LNCaP clone FGC (cell line): ENCODE measurements at regions not wholly inside any gene's neighbourhood (a gene's known extent, or its start where the extent isn't known, plus 50 kb on each side); places are given as distances from the start of the nearest gene placed in this dataset.

Experiments
- DNase-seq: peaks from one replicate; pipeline ENCODE4 v3.0.0-alpha.2; 2011; ENCODE audit warnings: low read depth
- H3K4me3 ChIP-seq: 2 replicates; pipeline ENCODE4 v1.5.1; 2011; ENCODE audit warnings: mild to moderate bottlenecking, low read depth, low read length, control low read depth
- CTCF ChIP-seq: IDR thresholded peaks from 2 replicates; pipeline ENCODE4 v1.5.1; 2012; ENCODE audit warnings: mild to moderate bottlenecking; ENCODE audit not compliant: control insufficient read depth, insufficient read depth; ENCODE audit errors: extremely low read depth

GRCh38 chr4:112751447-112751846 lies 114.5 kb downstream of the LARP7 start:
- no peak for TF ChIP-seq CTCF
- no peak for DNase-seq
- no peak overlapping the region for H3K4me3 ChIP-seq

- no peak for DNase-seq
- TF ChIP-seq CTCF = no peak
These were observed 115.1 kb downstream of the LARP7 start for GRCh38 chr4:112752061-112752460.

GRCh38 chr4:112752510-112752909 lies 115.6 kb downstream of the LARP7 start:
- no peak for TF ChIP-seq CTCF
- DNase-seq = no peak
- no peak overlapping the region for H3K4me3 ChIP-seq

More at GRCh38 chr4:112752061-112752460, 115.1 kb downstream of the LARP7 start:
- no peak overlapping the region for H3K4me3 ChIP-seq

- TF ChIP-seq CTCF = no peak
- no peak overlapping the region for H3K4me3 ChIP-seq
- peak; percentile 32 for DNase-seq
These were observed 116.4 kb downstream of the LARP7 start for GRCh38 chr4:112753333-112753732.

- no peak for TF ChIP-seq CTCF
- no peak for DNase-seq
- no peak overlapping the region for H3K4me3 ChIP-seq
These were observed 122.4 kb downstream of the LARP7 start for GRCh38 chr4:112759313-112759712.

- no peak for DNase-seq
- TF ChIP-seq CTCF = peak; percentile 47
- no peak overlapping the region for H3K4me3 ChIP-seq
These were observed 128.5 kb downstream of the LARP7 start for GRCh38 chr4:112765317-112765974.

- peak; percentile 51 for TF ChIP-seq CTCF
- DNase-seq = no peak
- H3K4me3 ChIP-seq = no peak overlapping the region
These were observed 129.5 kb downstream of the LARP7 start for GRCh38 chr4:112766422-112766821.
